ENCODE measurements at regions not wholly inside any gene's neighbourhood (a gene's known extent, or its start where the extent isn't known, plus 50 kb on each side); places are given as distances from the start of the nearest gene placed in this dataset.

GRCh38 chr13:106173346-106173745 lies 362.1 kb downstream of the EFNB2 start:
- peak; percentile 50 to 60 for DNase-seq
- Histone ChIP-seq H3K27ac (no peak overlapping the region), H3K36me3 (no peaks in the 10 kb centered on the region), H3K9me3 (no peaks in the 10 kb centered on the region), H3K4me1 (peaks cover 4 to 5% of the 10 kb centered on the region in 2 donors), H3K27me3 (no peaks in the 10 kb centered on the region), H3K4me3 (replicated peaks in 1 of 3) (no peak overlapping the region)
- intact Hi-C loops (cut with DNase I) = no loop called here
- 41 to 46% methylated on average over 2 of the region's 2 CpGs for WGBS, 2 donors
- TF ChIP-seq CTCF (IDR thresholded peaks at IDR 0.05) (no peak), POLR2A (IDR thresholded peaks at IDR 0.05) (no peak)

GRCh38 chr13:106172176-106172905 lies 363.1 kb downstream of the EFNB2 start:
- no peaks in the 10 kb centered on the region for H3K27me3 ChIP-seq
- H3K9me3 ChIP-seq = no peaks in the 10 kb centered on the region
- H3K27ac ChIP-seq = no peak overlapping the region
- H3K4me3 ChIP-seq (replicated peaks in 1 of 3) = no peak overlapping the region
- H3K4me1 ChIP-seq = peaks cover 4 to 5% of the 10 kb centered on the region in 2 donors
- 67 to 73% methylated on average over 5 of the region's 5 CpGs for WGBS, 2 donors
- TF ChIP-seq CTCF (IDR thresholded peaks at IDR 0.05) = no peak
- no peak for TF ChIP-seq POLR2A (IDR thresholded peaks at IDR 0.05)
- DNase-seq = no peak
- H3K36me3 ChIP-seq = no peaks in the 10 kb centered on the region
- intact Hi-C loops (cut with DNase I) = no loop called here

GRCh38 chr13:106163426-106163825 lies 372.0 kb downstream of the EFNB2 start:
- DNase-seq = no peak
- H3K27me3 ChIP-seq = no peaks in the 10 kb centered on the region
- H3K27ac ChIP-seq = no peak overlapping the region
- H3K9me3 ChIP-seq = no peaks in the 10 kb centered on the region
- WGBS, 2 donors = 89 to 94% methylated on average over 3 of the region's 3 CpGs
- TF ChIP-seq POLR2A (IDR thresholded peaks at IDR 0.05) (no peak), CTCF (IDR thresholded peaks at IDR 0.05) (no peak)
- intact Hi-C loops (cut with DNase I) = no loop called here
- H3K4me1 ChIP-seq = peaks cover 20 to 21% of the 10 kb centered on the region in 2 donors
- H3K36me3 ChIP-seq = no peaks in the 10 kb centered on the region
- no peak overlapping the region for H3K4me3 ChIP-seq (replicated peaks in 1 of 3)

GRCh38 chr13:106161146-106161545 lies 374.3 kb downstream of the EFNB2 start:
- intact Hi-C loops (cut with DNase I) = no loop called here
- WGBS, 2 donors = 29 to 30% methylated on average over 3 of the region's 3 CpGs
- Histone ChIP-seq H3K27me3 (no peaks in the 10 kb centered on the region), H3K27ac (peak overlapping the region in 1 of 3 donors; percentile 46), H3K4me3 (replicated peaks in 1 of 3) (no peak overlapping the region), H3K36me3 (no peaks in the 10 kb centered on the region), H3K4me1 (peaks cover 20 to 21% of the 10 kb centered on the region in 2 donors), H3K9me3 (no peaks in the 10 kb centered on the region)
- TF ChIP-seq POLR2A (IDR thresholded peaks at IDR 0.05) = no peak
- no peak for TF ChIP-seq CTCF (IDR thresholded peaks at IDR 0.05)
- DNase-seq = peak; percentile 9 to 16

Data from thyroid gland (tissue), 4 donors.